Activated naive CD4-positive, alpha-beta T cell (primary cell): ENCODE measurements at regions not wholly inside any gene's neighbourhood (a gene's known extent, or its start where the extent isn't known, plus 50 kb on each side); places are given as distances from the start of the nearest gene placed in this dataset.

ENCODE experiments used
- DNase-seq, 4 experiments: peaks; one replicate each; lab custom pipeline; 2025; lab: John Stamatoyannopoulos, UW

- no peak for DNase-seq
Observed at GRCh38 chr18:74023220-74023619, 124.4 kb downstream of the FBXO15 start.

GRCh38 chr18:74019864-74020263, 127.8 kb downstream of the FBXO15 start:
- DNase-seq: no peak

- DNase-seq: no peak
Observed at GRCh38 chr18:74013955-74014354, 133.7 kb downstream of the FBXO15 start.

- DNase-seq: no peak
Observed at GRCh38 chr18:74012954-74013630, 134.5 kb downstream of the FBXO15 start.

- no peak for DNase-seq
Observed at GRCh38 chr18:74006143-74006542, 141.5 kb downstream of the FBXO15 start.

DNA sequence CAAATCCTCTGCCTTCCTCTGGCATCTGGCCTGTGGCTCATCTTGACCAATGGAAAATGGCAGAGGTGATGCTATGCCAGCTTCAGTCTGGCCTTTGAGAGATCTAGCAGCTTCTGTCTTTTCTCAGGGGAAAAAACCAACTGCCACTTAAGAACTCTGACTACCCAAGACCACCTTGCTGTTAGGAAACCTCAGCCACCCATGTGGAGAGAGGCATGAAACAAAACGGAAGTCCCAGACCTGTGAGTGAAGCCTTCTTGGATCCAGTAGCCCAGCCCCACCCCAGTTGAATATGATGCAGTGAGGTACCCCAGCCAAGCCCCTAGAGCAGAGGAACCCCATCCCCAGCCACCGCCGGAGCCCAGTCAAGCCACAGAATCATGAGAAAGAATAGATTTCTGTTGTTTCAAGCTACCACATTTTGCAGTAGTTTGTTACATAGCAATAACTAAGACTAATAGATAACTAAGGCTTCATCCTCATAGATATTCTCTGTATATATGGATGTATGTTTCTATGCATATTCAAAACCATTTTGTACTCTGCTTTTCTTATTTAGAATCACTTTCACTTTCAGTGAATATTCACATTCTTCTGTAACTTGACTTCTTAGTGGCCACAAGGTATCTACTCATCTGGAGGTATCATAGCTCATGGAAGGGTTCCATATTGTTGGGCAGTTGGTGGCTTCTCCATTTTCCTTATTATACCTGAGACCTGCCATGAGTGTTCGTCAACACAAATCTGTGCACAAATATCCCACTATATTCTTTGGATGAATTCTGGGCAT, 142.1 kb downstream of the FBXO15 start:
- no peak for DNase-seq

- no peak for DNase-seq
Observed at GRCh38 chr18:73992242-73993022, 155.2 kb downstream of the FBXO15 start.

GRCh38 chr18:73991570-73991969, 156.1 kb downstream of the FBXO15 start:
- DNase-seq: no peak

GRCh38 chr18:73990258-73990657, 157.4 kb downstream of the FBXO15 start:
- no peak for DNase-seq

DNA sequence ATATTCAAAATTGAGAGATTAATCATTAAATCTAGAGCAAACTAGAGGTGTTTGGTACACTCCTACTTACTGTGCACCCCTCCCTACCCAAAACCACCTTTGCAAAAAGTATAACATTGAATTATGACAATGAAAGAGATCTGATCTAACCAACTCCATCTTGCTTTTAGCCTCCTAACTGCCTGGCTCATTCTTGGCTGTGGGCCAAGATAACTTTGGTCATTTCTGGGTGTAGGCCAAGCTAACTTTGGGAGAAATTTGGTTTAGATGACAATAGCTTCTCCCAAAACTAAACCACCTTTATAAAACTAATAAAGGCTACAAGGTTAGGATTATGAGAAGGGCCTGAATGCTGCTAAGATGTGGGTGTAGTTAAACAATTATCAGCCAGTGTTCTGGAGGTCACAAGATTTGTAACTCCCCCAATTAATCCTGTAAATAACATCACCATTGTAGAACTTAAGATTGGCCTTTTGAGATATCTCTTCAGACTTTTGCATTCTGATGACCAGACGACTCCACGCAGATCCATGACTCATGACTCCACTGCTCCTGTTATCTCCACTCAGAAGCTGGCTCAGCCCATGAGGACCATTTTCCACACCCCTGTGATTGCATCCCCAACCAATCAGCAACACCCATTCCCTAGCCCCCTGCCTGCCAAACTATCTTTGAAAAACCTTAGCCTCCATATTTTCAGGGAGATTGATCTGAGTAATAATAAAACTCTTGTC, 160.2 kb downstream of the FBXO15 start:
- DNase-seq: no peak

- DNase-seq: no peak
Observed at GRCh38 chr18:73986711-73987110, 160.9 kb downstream of the FBXO15 start.

DNA sequence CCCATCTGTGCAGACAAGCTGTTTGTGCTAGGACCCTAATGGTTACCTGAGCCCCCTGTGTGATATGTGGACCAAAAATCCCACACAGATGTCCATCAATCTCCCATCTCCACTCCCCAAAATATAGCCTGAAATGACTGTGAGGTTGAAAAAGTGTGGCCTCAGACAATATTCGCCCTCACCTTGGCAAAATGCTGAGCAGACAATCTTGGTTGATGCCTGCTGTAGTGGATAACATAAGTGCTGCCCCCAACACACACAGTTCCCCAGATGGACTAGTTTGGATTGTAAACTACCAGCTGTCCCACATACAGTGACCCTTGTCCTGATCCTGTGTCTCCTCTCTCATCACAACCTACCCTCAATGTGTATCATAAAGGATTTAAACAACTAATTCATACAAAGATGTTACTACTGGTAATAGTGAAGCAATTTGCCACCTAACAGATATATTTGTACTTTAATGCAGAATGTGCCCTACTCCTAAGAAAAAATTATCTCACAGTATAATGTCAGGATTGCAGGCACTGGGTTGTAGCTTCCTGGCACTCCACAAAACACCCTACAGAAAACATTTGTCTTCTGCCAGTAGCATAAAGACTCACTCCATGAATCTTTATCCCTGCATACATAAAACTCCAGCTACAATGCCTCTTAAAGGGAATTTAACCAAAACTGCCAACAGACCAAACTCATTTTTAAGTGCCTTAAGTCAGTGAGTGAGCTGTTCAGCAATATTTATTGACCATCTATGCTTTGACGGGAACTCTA, 161.6 kb downstream of the FBXO15 start:
- DNase-seq: no peak

DNA sequence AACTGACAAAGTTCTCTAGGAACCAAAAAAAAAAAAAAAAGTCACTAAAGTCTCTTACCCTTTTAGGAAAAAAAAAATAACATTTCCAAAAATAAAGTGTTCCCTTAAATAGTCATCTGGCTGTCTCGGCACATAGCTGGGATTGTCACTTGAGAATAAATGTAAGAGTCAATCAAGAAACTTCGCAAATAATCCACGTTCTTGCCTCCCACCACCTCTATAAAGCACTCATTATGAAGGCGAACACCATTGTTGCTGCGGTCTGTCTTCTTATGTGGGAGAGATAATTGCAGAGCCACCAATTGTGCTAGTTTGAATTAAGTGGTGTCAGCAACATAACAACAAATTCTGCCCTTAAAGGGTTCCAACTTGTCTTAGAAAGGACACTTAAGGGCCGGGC, 163.7 kb downstream of the FBXO15 start:
- DNase-seq: no peak

DNA sequence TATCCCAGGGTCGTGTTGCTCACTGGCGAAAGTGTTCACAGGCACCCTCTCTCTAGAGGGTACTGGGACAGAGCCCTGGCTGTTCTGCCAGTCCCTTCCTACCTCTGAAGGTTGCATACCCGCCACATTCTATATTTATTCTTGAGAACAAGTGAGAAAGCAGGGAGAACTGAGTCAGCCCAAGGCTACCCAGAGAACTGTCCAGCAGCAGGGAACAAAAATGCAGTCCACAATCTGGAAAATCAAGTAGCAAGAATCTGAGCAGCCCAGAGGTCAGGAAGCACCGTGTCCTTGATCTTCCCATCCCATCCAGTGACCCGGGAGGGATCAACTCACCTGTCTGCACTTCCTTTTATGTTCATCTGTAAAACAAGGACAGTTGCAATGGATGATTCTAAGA, 164.1 kb downstream of the FBXO15 start:
- DNase-seq: no peak

- no peak for DNase-seq
Observed at GRCh38 chr18:73981796-73982195, 165.8 kb downstream of the FBXO15 start.

DNA sequence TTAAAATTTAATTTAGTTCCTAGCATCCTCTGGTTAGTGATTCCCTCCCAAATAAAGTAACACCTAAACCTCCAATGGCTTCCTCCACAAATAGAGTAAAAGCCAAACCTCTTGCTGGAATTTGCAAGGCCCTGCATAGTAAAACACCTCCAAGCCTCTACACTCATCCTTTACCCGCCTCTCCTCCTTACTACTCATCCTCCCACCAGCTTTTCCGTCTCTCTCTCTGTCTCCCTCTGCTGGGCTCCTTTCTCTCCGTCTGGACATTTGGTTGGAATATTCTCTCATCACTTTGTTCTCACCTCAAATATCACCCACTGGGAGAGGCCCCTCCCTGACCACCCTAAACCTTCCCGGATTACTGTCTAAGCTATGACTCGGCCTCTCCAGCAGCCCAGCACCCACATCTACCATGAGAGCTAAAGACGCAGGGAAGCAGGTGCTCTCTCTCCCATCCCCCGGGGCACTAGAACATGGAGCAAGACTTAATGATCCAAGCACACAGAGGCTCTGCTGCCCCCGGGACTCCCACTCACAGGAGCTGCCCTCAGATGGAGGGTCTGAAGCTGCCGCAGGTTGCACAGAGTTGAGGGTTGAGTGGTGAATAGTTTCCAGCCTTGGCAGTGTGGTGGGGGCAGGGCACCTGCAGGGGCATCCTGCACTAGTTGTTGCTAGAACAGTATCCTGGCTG, 167.2 kb downstream of the FBXO15 start:
- no peak for DNase-seq

DNA sequence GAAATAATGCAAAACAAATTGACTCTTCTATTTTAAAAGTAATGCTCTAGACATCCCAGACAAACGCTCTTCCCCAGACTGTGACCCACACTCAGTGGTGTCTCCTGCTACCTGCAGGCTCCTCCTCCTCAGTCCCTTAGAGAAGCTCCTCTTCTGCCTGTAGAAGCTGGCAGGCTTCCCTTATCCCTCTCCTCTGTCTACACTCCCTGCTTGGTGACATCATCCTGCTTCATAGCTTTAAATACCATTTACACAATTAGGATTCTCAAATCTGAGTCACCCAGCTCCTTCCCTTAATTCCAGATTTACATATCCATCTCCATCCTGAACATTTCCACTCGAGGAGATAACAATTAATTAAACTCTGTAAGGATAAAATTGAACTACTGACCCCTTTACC, 167.9 kb downstream of the FBXO15 start:
- DNase-seq: no peak

DNA sequence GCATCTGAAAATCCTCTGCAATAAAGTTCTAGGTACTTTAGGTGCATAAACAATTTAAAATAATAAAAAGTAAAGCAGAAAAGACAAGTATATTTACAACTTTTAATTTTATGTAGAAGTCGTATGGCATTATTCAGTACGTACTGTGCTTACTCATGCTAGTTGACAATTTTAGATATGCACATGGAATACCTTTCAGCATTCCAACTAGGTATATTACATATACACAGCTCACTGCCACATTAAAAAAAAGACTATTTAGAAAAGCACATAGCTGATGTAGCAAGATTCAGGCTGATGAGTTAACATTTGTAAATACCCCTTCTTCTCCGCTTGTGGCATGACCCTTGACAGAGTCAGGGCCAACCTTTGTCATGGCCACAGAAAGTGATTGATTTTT, 171.2 kb downstream of the FBXO15 start:
- no peak for DNase-seq

DNA sequence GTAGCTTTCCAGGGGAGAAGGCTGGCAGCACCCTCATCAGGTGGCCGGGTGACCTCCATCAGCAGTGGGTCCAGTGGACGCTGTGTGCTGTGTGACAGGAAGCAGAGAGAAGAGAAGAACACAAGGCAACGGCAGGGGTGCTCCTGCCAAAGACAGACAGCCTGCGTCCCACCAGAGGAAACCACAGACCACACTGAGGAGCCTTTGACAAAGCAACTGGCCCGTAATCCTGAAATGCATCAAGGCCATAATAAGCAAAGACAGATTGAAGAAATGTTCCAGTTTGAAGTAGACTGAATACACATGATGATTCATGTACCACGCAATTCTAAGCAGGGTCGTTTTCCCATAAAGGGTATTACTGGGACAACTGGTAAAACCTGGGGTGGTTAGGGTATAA, 172.4 kb downstream of the FBXO15 start:
- DNase-seq: no peak

- DNase-seq: no peak
Observed at GRCh38 chr18:73973972-73974371, 173.7 kb downstream of the FBXO15 start.

GRCh38 chr18:73966954-73967353, 180.7 kb downstream of the FBXO15 start:
- no peak for DNase-seq
